ENCODE measurements at regions not wholly inside any gene's neighbourhood (a gene's known extent, or its start where the extent isn't known, plus 50 kb on each side); places are given as distances from the start of the nearest gene placed in this dataset.
A peak's percentile ranks its signal among the peaks of the same experiment; 100 is the strongest.
"Not testable (repeated sequence)": the region's sequence is repeated elsewhere in the genome, so short reads cannot be mapped to it uniquely, and the experiment has no call there.

- POLR2A ChIA-PET: no interaction called here
- CTCF ChIA-PET: interaction anchor here (1.1 to 2.8 kb wide), 2 partner anchors 11 to 225 kb away, joined by 3 to 20 read pairs; no protein-coding TSS in a partner anchor
- TF ChIP-seq CTCF (IDR thresholded peaks at IDR 0.05; ENCODE audit: control extremely low read depth, extremely low read depth, low read depth, missing control alignments): no peak
- no peak for DNase-seq (ENCODE audit: extremely low spot score)
Observed at GRCh38 chr10:45239642-45240041, 75.8 kb downstream of the OR13A1 start.

- ChIA-PET CTCF (interaction anchor here (1.3 to 2.8 kb wide), 2 partner anchors 8 to 348 kb away, joined by 3 to 20 read pairs; no protein-coding TSS in a partner anchor), POLR2A (no interaction called here)
- DNase-seq (ENCODE audit: extremely low spot score): no peak
- no peak for TF ChIP-seq CTCF (IDR thresholded peaks at IDR 0.05; ENCODE audit: control extremely low read depth, extremely low read depth, low read depth, missing control alignments)
Observed at GRCh38 chr10:45241865-45242520, 73.4 kb downstream of the OR13A1 start.

GRCh38 chr10:45243261-45243660, 72.1 kb downstream of the OR13A1 start:
- DNase-seq (ENCODE audit: extremely low spot score): no peak
- ChIA-PET POLR2A (no interaction called here), CTCF (interaction anchor here (3.9 kb wide), 1 partner anchor 8 kb away, joined by 24 read pairs; no protein-coding TSS in a partner anchor)
- no peak for TF ChIP-seq CTCF (IDR thresholded peaks at IDR 0.05; ENCODE audit: control extremely low read depth, extremely low read depth, low read depth, missing control alignments)

- TF ChIP-seq CTCF (IDR thresholded peaks at IDR 0.05; ENCODE audit: control extremely low read depth, extremely low read depth, low read depth, missing control alignments): no peak
- ChIA-PET CTCF (interaction anchor here (0.9 to 3.9 kb wide), 2 partner anchors 9 to 11 kb away, joined by 3 to 24 read pairs; no protein-coding TSS in a partner anchor), POLR2A (no interaction called here)
Observed at GRCh38 chr10:45246522-45246921, 68.9 kb downstream of the OR13A1 start.

GRCh38 chr10:45249978-45250693, 65.3 kb downstream of the OR13A1 start:
- CTCF ChIA-PET: interaction anchor here (0.7 to 4.4 kb wide), 35 partner anchors 8 to 789 kb away, joined by 3 to 29 read pairs (median 4); partner anchors contain the start of gene ZFAND4
- peak; percentile 35 for DNase-seq (ENCODE audit: extremely low spot score)
- POLR2A ChIA-PET: interaction anchor here (0.5 kb wide), 1 partner anchor 1841 kb away, joined by 3 read pairs; no protein-coding TSS in a partner anchor
- TF ChIP-seq CTCF (IDR thresholded peaks at IDR 0.05; ENCODE audit: control extremely low read depth, extremely low read depth, low read depth, missing control alignments): peak; percentile 42

More at GRCh38 chr10:45246522-45246921, 68.9 kb downstream of the OR13A1 start:
- no peak for DNase-seq (ENCODE audit: extremely low spot score)

GRCh38 chr10:45250694-45251075, 64.7 kb downstream of the OR13A1 start:
- ChIA-PET POLR2A (interaction anchor here (0.5 kb wide), 1 partner anchor 1841 kb away, joined by 3 read pairs; no protein-coding TSS in a partner anchor), CTCF (interaction anchor here (0.7 to 4.4 kb wide), 34 partner anchors 8 to 788 kb away, joined by 3 to 29 read pairs (median 4); partner anchors contain the start of gene ZFAND4)
- DNase-seq (ENCODE audit: extremely low spot score): not testable (repeated sequence)

All from GM10248 (cell line).